Activated naive CD4-positive, alpha-beta T cell treated with anti-CD3 and anti-CD28 coated beads for 36 hours (primary cell): ENCODE measurements at regions not wholly inside any gene's neighbourhood (a gene's known extent, or its start where the extent isn't known, plus 50 kb on each side); places are given as distances from the start of the nearest gene placed in this dataset.

Experiments
- CTCF ChIA-PET: fragments of 350-600 bp; sonication (Branson Sonifier 250); formaldehyde crosslinking; loops from one replicate; lab custom pipeline; 2021; ENCODE audit warnings: antibody characterized with exemption; lab: Charles Lee
- DNase-seq: peaks from one replicate; pipeline ENCODE4 v3.0.0-alpha.2; 2020
- H3K27ac Mint-ChIP-seq: one replicate; pipeline ENCODE4 v1.8.0; 2021; ENCODE audit warnings: mild to moderate bottlenecking, mixed read lengths
- H3K27me3 Mint-ChIP-seq: one replicate; pipeline ENCODE4 v1.8.0; 2021; ENCODE audit warnings: low read depth, mixed read lengths
- H3K36me3 Mint-ChIP-seq: one replicate; pipeline ENCODE4 v1.8.0; 2021; ENCODE audit warnings: low read depth, mixed read lengths
- H3K4me1 Mint-ChIP-seq: one replicate; pipeline ENCODE4 v1.8.0; 2021; ENCODE audit warnings: low read depth, mixed read lengths
- H3K4me3 Mint-ChIP-seq: one replicate; pipeline ENCODE4 v1.8.0; 2021; ENCODE audit warnings: mild to moderate bottlenecking, moderate library complexity, mixed read lengths
- H3K9me3 Mint-ChIP-seq: one replicate; pipeline ENCODE4 v1.8.0; 2021; ENCODE audit warnings: mixed read lengths
- intact Hi-C: fragments of 100-400 bp; cut with micrococcal nuclease; formaldehyde crosslinking; loops from one replicate; pipeline ENCODE4 v1.15.1; 2023

DNA sequence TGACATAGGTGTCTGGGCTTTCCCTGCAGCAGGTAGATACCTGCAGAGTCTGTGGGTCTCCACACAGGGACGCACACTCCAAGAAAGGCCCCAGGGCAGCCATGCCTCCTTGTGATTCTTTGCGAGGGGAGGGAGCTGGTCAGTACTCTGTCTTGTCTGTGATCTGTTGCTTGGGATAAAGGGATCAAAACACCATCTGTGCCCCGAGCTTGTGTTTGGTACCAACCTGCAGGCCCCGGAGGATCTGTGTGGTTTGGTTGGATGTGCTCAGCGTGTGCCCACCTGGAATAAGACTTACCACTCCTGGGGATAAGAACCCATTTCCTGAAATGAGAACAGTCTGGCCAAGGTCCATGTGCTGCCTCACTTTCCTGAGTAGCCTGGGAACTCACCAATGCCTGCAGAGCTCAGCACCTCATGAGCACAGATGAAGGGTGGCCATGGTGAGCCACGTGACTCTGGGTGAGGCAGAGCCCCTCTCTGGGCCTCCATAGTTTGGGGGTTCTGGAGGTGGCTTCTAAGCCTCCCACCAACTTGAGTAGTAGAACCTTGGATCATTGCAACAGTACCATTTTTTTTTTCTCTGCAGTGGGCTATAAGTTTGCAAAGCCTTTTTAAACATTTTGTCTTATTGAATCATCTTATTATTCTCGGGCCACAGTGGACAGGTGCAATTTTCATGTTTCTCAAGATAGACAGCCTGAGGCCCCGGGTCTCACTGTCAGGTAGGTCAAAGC is 134.8 kb downstream of the DDX1 start:
- H3K27ac Mint-ChIP-seq: no peak overlapping the region
- H3K9me3 Mint-ChIP-seq: no peaks in the 10 kb centered on the region
- peaks cover 4% of the 10 kb centered on the region for H3K27me3 Mint-ChIP-seq
- intact Hi-C loops: no loop called here
- no peak overlapping the region for H3K4me3 Mint-ChIP-seq
- no peaks in the 10 kb centered on the region for H3K36me3 Mint-ChIP-seq
- no peaks in the 10 kb centered on the region for H3K4me1 Mint-ChIP-seq
- DNase-seq: no peak
- CTCF ChIA-PET: no interaction called here

DNA sequence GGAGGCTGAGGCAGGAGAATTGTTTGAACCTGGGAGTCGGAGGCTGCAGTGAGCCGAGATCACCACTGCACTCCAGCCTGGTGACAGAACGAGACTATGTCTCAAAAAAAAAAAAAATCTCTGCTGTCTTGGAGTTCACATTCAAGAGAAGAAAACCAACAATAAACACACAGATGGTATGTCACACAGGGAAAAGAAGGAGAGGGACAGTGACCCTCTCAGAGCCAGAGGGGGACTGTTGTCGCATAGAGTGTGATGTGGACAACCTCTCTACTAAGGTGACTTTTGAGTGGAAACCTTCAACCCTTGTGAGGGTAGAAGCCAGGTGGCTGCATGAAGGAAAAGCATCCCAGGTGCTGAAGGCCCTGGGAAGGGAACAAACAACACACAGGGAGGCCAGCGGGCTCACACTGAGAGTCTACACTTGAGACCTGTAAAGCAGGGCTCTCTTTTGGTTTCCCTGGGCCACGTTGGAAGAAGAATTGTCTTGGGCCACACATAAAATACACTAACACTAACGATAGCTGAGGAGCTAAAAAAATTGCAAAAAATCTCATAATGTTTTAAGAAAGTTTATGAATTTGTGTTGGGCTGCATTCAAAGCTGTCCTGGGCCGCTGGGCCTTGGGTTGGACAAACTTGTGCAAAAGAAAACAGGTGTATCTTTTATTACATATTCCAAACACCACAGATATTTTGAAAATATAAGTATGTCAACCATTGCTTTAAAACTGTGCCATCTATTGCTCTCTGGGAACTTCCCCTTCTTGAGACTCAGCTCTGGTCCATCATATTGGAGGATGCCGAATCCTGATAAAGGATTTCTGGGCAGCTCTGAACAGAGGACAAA is 136.0 kb downstream of the DDX1 start:
- Mint-ChIP-seq H3K27ac (no peak overlapping the region), H3K27me3 (peaks cover 7% of the 10 kb centered on the region), H3K4me3 (no peak overlapping the region), H3K36me3 (no peaks in the 10 kb centered on the region), H3K9me3 (no peaks in the 10 kb centered on the region), H3K4me1 (no peaks in the 10 kb centered on the region)
- CTCF ChIA-PET: no interaction called here
- intact Hi-C loops: no loop called here
- no peak for DNase-seq

DNA sequence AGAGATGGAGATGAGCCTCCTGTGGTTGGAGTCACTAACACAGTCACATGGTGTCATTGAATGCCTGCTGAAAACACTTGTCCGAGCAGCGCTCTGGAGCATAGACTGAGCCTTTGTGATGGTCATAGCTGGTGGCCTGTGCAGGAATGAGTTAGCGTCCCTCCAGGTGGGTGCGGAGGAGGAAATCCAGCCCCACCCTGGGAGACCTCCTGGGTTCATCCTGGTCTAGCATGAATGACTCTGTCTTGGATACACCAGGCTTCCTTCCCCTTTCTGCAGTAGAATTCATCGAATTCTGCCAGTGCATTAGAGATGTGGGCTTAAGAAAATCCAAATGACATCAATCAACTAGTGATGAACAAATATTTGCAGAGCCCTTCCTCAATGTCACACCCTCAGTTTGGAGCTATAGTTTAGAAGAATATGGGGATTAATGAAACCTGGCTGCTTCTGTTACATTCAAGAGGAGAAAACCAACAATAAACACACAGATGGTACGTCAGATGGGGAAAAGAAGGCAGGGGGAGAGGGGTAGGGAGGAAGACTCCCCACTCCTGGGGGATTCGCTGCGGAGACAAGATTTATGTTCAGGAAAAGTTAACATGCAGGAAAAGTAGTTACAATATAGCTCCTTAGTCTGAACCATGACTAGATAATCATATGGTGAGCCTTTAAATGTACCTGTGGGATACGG is 136.7 kb downstream of the DDX1 start:
- no peak overlapping the region for H3K4me3 Mint-ChIP-seq
- intact Hi-C loops: no loop called here
- no peak overlapping the region for H3K27ac Mint-ChIP-seq
- CTCF ChIA-PET: interaction anchor here (0.6 kb wide), 1 partner anchor 93 kb away, joined by 4 read pairs; no protein-coding TSS in a partner anchor
- H3K9me3 Mint-ChIP-seq: no peaks in the 10 kb centered on the region
- H3K27me3 Mint-ChIP-seq: peaks cover 7% of the 10 kb centered on the region
- no peak for DNase-seq
- no peaks in the 10 kb centered on the region for H3K4me1 Mint-ChIP-seq
- H3K36me3 Mint-ChIP-seq: no peaks in the 10 kb centered on the region

DNA sequence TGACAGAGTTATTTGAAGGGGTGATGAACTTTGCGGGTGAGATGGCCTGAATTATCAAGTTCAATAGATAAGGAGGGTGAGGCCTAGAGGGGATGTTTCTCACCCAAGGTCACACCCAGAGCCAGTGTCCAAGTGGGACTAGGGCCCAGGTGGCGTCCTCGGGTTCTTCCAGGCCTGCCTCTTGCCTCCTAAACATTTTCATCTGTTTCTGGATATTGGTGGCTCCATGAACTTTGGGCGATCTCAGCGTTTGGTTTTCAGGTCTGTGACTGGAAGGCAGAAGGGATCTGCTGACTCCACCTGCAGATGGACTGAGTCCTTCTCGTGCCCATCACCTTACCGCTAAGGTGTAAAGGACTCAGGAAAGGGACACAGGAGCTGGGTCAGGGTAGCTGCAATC is 137.3 kb downstream of the DDX1 start:
- intact Hi-C loops: no loop called here
- H3K4me3 Mint-ChIP-seq: no peak overlapping the region
- H3K9me3 Mint-ChIP-seq: no peaks in the 10 kb centered on the region
- H3K4me1 Mint-ChIP-seq: no peaks in the 10 kb centered on the region
- no peaks in the 10 kb centered on the region for H3K36me3 Mint-ChIP-seq
- H3K27ac Mint-ChIP-seq: no peak overlapping the region
- DNase-seq: no peak
- H3K27me3 Mint-ChIP-seq: peaks cover 4% of the 10 kb centered on the region
- CTCF ChIA-PET: interaction anchor here (0.6 kb wide), 1 partner anchor 94 kb away, joined by 4 read pairs; no protein-coding TSS in a partner anchor

DNA sequence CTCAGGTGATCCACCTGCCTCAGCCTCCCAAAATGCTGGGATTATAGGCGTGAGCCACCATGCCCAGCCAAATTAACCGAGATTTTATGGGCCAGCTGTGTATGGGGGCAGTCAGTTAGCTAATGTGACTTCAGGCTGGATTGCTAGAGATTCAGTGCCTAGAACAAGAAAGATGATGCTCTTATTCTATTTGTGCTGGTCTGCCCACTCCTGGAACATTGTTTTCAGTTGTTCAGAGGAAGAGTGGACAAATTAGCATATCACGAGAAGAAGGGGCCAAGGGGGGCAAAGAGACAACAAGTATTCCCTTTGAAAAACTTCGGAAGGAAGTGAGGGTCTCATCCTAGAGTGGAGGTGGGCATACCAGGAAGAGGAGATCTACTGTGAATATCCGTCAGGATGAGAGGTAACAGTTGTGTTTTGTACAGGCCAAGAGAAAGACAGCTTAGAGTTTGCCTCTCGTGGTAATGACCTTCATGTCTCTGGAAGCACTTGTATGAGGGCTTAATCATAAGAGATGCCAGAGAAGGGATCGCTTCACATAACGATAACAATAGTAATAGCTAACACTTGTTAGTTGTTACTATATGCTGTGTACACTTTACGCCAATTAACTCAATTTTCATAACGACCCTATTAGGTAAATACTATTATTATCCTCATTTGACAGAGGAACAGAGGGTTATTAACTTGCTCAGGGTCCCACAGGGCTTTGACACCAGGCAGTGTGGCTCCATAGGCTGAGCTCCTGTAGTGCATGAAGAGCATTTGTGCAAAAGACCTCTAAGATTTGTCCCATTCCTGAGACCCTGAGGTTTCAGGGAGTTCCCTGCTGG is 138.3 kb downstream of the DDX1 start:
- Mint-ChIP-seq H3K36me3 (no peaks in the 10 kb centered on the region), H3K4me1 (no peaks in the 10 kb centered on the region), H3K4me3 (no peak overlapping the region), H3K9me3 (no peaks in the 10 kb centered on the region), H3K27me3 (peaks cover 3% of the 10 kb centered on the region), H3K27ac (no peak overlapping the region)
- DNase-seq: no peak
- intact Hi-C loops: no loop called here
- CTCF ChIA-PET: no interaction called here

DNA sequence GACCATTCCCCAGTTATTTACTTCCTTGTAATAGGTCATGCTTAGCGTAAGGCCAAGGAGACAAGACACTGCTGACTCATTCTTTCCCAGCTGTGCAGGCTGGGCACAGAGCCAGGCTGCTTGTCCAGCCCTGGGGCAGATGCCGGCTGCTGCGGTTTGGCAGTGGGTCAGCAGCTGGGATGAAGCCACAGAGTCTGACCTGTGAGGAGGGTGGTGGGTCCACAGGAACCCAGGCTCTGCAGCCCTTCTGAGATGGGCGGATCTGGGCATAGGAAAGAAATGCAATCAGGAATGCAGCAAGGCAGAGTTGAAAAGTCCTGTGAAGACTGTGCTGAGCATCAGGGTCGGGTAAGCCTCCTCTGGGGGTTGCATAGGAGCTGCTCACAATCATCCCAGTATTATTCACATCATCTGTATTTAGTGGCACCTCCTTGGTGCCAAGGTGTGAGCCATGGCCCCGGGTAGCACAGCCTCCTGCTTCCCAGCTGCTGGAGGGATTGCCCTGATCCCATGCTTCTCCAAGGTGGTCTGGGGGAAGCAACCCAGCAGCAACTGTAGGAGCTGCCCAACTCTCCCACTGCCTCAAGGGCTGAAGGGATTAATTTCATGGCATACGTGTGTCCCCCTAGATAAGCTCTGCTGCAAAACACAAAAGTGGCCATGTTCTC is 139.0 kb downstream of the DDX1 start:
- H3K4me3 Mint-ChIP-seq: no peak overlapping the region
- no peak for DNase-seq
- intact Hi-C loops: no loop called here
- CTCF ChIA-PET: no interaction called here
- H3K27ac Mint-ChIP-seq: no peak overlapping the region
- H3K27me3 Mint-ChIP-seq: peaks cover 3% of the 10 kb centered on the region
- no peaks in the 10 kb centered on the region for H3K9me3 Mint-ChIP-seq
- H3K36me3 Mint-ChIP-seq: no peaks in the 10 kb centered on the region
- no peaks in the 10 kb centered on the region for H3K4me1 Mint-ChIP-seq

DNA sequence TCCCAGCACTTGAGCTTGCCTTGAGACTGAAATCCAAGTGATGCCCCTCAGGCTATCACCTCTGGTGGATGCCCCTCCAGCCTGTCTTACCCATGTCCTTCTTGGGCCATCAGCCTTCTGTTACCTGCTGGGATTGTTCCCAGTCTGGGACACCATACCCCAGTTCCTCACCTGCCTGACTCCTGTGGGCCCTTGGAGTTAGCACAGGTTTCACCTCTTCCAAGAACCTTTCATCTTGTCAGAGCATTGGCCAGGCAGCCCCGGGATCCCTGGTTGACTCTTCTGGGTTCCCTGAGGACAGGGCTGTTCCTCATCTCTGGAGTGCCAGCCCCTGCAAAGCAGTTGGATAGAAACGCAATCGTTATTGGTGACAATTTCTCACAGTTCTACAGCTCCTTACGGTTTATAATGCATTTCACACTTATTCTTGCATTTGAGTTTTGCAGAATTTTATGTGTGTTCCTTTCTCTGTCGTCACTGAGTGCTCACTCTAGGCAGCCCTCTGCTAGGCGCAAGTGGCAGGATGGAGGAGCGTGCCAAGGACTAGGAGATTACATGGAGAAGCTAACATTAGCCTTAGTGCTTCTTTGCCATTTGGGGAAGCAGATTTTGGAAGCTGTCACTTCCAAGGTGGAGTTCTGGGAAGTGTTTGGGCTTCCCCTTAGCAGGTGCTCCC is 139.7 kb downstream of the DDX1 start:
- Mint-ChIP-seq H3K4me3 (no peak overlapping the region), H3K9me3 (no peaks in the 10 kb centered on the region), H3K4me1 (no peaks in the 10 kb centered on the region), H3K27me3 (peaks cover 3% of the 10 kb centered on the region), H3K27ac (no peak overlapping the region), H3K36me3 (no peaks in the 10 kb centered on the region)
- intact Hi-C loops: no loop called here
- DNase-seq: no peak
- CTCF ChIA-PET: no interaction called here

DNA sequence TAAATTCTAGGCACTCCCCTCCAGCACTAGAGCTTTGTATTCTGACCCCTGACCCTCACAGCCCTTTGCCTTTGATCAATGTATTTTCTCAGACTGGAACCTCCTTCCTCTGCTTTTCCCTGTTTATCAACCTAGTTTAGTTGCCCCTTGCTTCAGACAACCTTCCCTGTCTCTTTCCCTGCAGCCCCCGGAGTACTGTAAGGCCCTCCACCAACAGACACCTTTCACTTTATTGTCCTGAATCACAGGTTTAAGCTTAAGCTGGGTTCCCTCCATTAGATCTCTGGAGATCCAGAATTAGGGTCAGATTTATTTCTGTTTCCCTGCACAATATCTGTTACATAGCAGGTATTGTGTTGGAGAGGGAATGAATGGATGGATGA is 140.2 kb downstream of the DDX1 start:
- Mint-ChIP-seq H3K36me3 (no peaks in the 10 kb centered on the region), H3K27me3 (peaks cover 3% of the 10 kb centered on the region), H3K9me3 (no peaks in the 10 kb centered on the region), H3K4me1 (no peaks in the 10 kb centered on the region), H3K4me3 (no peak overlapping the region), H3K27ac (no peak overlapping the region)
- no peak for DNase-seq
- CTCF ChIA-PET: no interaction called here
- intact Hi-C loops: no loop called here

DNA sequence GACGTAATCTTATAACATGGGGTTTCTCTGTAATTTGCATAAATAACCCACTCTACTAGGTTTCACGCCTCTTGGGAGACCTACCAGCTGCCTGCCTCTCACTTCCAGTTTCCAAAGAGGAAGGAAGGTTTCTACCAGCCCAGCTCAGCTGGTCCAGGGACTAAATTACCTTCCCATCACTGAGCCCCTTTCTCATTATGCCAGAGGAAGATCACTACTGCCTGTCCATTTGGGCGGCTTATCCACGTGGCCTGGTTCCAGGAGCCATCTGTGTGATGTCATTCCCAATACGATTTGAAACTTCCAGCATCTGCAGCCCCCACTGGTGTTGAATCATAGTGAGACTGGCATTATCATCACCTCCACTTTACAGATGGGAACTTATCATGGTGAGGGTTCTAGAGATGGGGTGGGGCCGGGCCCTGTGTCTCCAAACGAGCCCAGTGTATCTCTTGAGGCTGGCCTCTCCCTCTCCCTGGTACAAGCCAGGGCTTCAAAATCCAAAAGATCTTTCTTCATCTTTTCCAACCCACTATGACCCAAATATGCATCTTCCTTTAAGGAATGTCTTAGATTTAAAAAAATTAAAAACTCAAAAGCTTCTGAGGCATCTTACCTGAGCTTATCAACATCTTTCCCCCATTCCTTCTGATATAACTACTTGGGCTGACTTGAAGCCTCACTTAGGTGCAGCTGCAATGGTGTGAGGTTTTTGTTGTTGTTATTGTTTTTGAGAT is 140.8 kb downstream of the DDX1 start:
- H3K27ac Mint-ChIP-seq: no peak overlapping the region
- no peak overlapping the region for H3K4me3 Mint-ChIP-seq
- no peaks in the 10 kb centered on the region for H3K36me3 Mint-ChIP-seq
- CTCF ChIA-PET: no interaction called here
- no peak for DNase-seq
- no peaks in the 10 kb centered on the region for H3K4me1 Mint-ChIP-seq
- H3K9me3 Mint-ChIP-seq: no peaks in the 10 kb centered on the region
- H3K27me3 Mint-ChIP-seq: peaks cover 3% of the 10 kb centered on the region
- intact Hi-C loops: no loop called here

DNA sequence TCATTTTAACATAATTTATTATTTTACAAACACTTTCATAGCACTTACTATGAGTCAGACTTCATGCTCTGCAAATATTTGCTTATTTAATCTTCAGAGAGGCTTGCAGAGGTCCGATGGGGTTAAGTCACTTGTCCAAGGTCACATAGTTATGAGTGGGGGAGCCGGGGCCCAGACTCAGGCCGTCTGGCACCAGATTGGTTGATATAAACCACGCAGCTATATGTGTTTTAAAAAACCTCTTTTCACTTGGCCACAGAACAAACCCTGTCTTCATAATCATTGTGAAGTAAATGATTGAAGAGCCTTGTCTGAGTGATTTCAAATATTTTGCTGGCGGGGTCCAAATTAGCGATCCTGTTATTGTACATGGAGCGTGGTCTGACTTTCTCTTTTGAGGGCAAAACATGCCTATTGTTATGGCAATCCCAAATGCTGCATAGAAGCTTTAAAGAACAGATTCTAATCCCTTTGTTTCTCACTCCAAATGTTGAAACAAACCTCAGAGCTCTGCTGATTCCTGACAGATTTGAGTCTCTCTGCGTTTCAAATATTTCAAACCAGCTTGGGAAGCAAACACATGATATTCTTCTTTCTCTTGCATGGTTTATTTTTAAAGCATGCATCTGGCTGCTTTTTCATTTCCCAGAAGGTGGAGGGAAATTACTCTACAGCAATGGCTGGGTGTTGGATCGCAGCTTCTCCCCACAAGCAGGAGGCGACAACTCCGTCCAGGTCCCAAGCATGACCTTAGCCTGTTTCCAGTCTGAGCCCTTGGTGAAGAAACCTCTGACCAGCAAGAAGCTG is 142.4 kb downstream of the DDX1 start:
- Mint-ChIP-seq H3K4me1 (no peaks in the 10 kb centered on the region), H3K27me3 (peaks cover 3% of the 10 kb centered on the region), H3K9me3 (no peaks in the 10 kb centered on the region), H3K27ac (no peak overlapping the region), H3K4me3 (no peak overlapping the region), H3K36me3 (no peaks in the 10 kb centered on the region)
- intact Hi-C loops: no loop called here
- no peak for DNase-seq
- CTCF ChIA-PET: no interaction called here
